Epithelial cell of esophagus (primary cell): ENCODE measurements at regions not wholly inside any gene's neighbourhood (a gene's known extent, or its start where the extent isn't known, plus 50 kb on each side); places are given as distances from the start of the nearest gene placed in this dataset.
"Not testable (repeated sequence)": the region's sequence is repeated elsewhere in the genome, so short reads cannot be mapped to it uniquely, and the experiment has no call there.

Source experiments
- DNase-seq: peaks from one replicate; pipeline ENCODE4 v3.0.0; 2010; ENCODE audit warnings: low read depth
- H3K4me3 ChIP-seq: 2 replicates; pipeline ENCODE4 v1.5.1; 2011; ENCODE audit warnings: mild to moderate bottlenecking, low read length, control low read depth
- CTCF ChIP-seq: IDR thresholded peaks from 2 replicates; pipeline ENCODE4 v1.5.1; 2011; ENCODE audit warnings: low read depth, mild to moderate bottlenecking, low read length, control low read depth, inconsistent platforms; ENCODE audit not compliant: insufficient read depth; ENCODE audit errors: missing control alignments

GRCh38 chr12:42019746-42020145 is 124.9 kb downstream of the GXYLT1 start:
- no peak for TF ChIP-seq CTCF
- H3K4me3 ChIP-seq = no peak overlapping the region
- no peak for DNase-seq

GRCh38 chr12:42017051-42017450 is 127.6 kb downstream of the GXYLT1 start:
- DNase-seq = no peak
- TF ChIP-seq CTCF = no peak
- no peak overlapping the region for H3K4me3 ChIP-seq

GRCh38 chr12:42015051-42015461 is 129.6 kb downstream of the GXYLT1 start:
- no peak for TF ChIP-seq CTCF
- DNase-seq = no peak
- H3K4me3 ChIP-seq = no peak overlapping the region

GRCh38 chr12:42012501-42012900 is 132.2 kb downstream of the GXYLT1 start:
- DNase-seq = peak; percentile 41
- H3K4me3 ChIP-seq = not testable (repeated sequence)

GRCh38 chr12:42010715-42011114 is 134.0 kb downstream of the GXYLT1 start:
- no peak for TF ChIP-seq CTCF
- H3K4me3 ChIP-seq = no peak overlapping the region
- no peak for DNase-seq

GRCh38 chr12:42010257-42010656 is 134.4 kb downstream of the GXYLT1 start:
- TF ChIP-seq CTCF = no peak
- no peak overlapping the region for H3K4me3 ChIP-seq
- no peak for DNase-seq

GRCh38 chr12:42008996-42009395 is 135.7 kb downstream of the GXYLT1 start:
- H3K4me3 ChIP-seq = no peak overlapping the region
- DNase-seq = no peak
- TF ChIP-seq CTCF = no peak

GRCh38 chr12:42003031-42003430 is 141.6 kb downstream of the GXYLT1 start:
- no peak for TF ChIP-seq CTCF
- no peak overlapping the region for H3K4me3 ChIP-seq
- no peak for DNase-seq
